ENCODE measurements at regions not wholly inside any gene's neighbourhood (a gene's known extent, or its start where the extent isn't known, plus 50 kb on each side); places are given as distances from the start of the nearest gene placed in this dataset.

DNA sequence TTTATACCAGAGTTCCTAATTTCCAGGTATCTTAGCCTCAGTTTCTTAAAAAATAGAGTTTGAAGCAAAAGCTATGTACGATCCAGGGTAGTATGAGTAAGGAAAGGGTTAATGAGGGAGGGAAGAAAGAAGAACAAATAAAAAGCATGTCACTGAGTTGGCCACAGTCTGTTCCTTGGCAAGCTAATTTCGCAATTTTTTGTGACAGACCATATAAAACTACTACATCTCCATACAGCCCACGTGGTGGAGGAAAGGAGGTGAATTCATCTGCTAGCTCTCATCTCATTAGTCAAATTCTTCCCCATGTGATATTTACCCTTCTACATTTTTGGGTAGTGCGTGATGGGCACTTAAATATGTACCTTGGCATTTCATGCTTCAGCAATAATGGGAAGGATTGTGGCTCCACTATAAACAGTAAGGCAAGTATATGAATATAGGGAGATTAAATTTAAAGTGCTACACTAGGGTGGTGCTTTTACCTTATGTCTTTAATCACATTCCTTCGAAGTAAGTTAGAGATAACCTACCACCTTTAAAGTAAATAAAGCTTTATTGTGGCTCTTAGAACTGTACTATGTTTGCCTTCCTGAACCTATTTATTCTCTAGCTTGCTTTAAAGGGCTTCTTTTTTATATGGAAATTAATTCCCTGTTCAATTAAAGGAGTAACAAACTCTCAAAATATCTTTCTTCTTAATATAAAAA, 102.1 kb upstream of the VAMP7 start:
- no peaks in the 10 kb centered on the region for H3F3A ChIP-seq (ENCODE audit: low read depth)
- H3K4me2 ChIP-seq (ENCODE audit: low read depth, low read length, poor library complexity, severe bottlenecking), result no peak overlapping the region
- H3K27me3 ChIP-seq (ENCODE audit: insufficient read depth, low read length, poor library complexity, severe bottlenecking), result no peaks in the 10 kb centered on the region
- no peaks in the 10 kb centered on the region for H3K9me2 ChIP-seq (replicated peaks; ENCODE audit: low read depth, low read length)
- no peaks in the 10 kb centered on the region for H3K4me1 ChIP-seq (ENCODE audit: insufficient read depth, low read length, poor library complexity, severe bottlenecking)
- H3K9ac ChIP-seq (ENCODE audit: low read depth, low read length, poor library complexity, severe bottlenecking), result no peak overlapping the region
- no peaks in the 10 kb centered on the region for H3K36me3 ChIP-seq (ENCODE audit: insufficient read depth, low read length)
- no peaks in the 10 kb centered on the region for H3K9me3 ChIP-seq (ENCODE audit: insufficient read depth, low read depth, low read length)
- no peak overlapping the region for H2AFZ ChIP-seq (ENCODE audit: low read length)
- H3K4me3 ChIP-seq (ENCODE audit: low read length, poor library complexity, severe bottlenecking), result no peak overlapping the region
- no peaks in the 10 kb centered on the region for H3K79me2 ChIP-seq (ENCODE audit: insufficient read depth, low read length)
- no peaks in the 10 kb centered on the region for H4K20me1 ChIP-seq (ENCODE audit: insufficient read depth, low read length, poor library complexity, severe bottlenecking)
- TF ChIP-seq EZH2phosphoT487 (IDR thresholded peaks at IDR 0.05; ENCODE audit: borderline replicate concordance), result no peak
- TF ChIP-seq, protein P1, sequence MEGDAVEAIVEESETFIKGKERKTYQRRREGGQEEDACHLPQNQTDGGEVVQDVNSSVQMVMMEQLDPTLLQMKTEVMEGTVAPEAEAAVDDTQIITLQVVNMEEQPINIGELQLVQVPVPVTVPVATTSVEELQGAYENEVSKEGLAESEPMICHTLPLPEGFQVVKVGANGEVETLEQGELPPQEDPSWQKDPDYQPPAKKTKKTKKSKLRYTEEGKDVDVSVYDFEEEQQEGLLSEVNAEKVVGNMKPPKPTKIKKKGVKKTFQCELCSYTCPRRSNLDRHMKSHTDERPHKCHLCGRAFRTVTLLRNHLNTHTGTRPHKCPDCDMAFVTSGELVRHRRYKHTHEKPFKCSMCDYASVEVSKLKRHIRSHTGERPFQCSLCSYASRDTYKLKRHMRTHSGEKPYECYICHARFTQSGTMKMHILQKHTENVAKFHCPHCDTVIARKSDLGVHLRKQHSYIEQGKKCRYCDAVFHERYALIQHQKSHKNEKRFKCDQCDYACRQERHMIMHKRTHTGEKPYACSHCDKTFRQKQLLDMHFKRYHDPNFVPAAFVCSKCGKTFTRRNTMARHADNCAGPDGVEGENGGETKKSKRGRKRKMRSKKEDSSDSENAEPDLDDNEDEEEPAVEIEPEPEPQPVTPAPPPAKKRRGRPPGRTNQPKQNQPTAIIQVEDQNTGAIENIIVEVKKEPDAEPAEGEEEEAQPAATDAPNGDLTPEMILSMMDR (conservative IDR thresholded peaks at IDR 0.05; ENCODE audit: low read length), result no peak

GRCh38 chrX:155774387-155774786, 106.8 kb upstream of the VAMP7 start:
- H2AFZ ChIP-seq (ENCODE audit: low read length), result no peak overlapping the region
- TF ChIP-seq, protein P1 (conservative IDR thresholded peaks at IDR 0.05; ENCODE audit: low read length), result no peak
- TF ChIP-seq EZH2phosphoT487 (IDR thresholded peaks at IDR 0.05; ENCODE audit: borderline replicate concordance), result no peak
- no peaks in the 10 kb centered on the region for H3K4me1 ChIP-seq (ENCODE audit: insufficient read depth, low read length, poor library complexity, severe bottlenecking)
- H3K9me2 ChIP-seq (replicated peaks; ENCODE audit: low read depth, low read length), result no peaks in the 10 kb centered on the region
- H3F3A ChIP-seq (ENCODE audit: low read depth), result no peaks in the 10 kb centered on the region
- H3K36me3 ChIP-seq (ENCODE audit: insufficient read depth, low read length), result no peaks in the 10 kb centered on the region
- H3K9ac ChIP-seq (ENCODE audit: low read depth, low read length, poor library complexity, severe bottlenecking), result no peak overlapping the region
- no peak overlapping the region for H3K4me3 ChIP-seq (ENCODE audit: low read length, poor library complexity, severe bottlenecking)
- H3K4me2 ChIP-seq (ENCODE audit: low read depth, low read length, poor library complexity, severe bottlenecking), result no peak overlapping the region
- H3K27me3 ChIP-seq (ENCODE audit: insufficient read depth, low read length, poor library complexity, severe bottlenecking), result no peaks in the 10 kb centered on the region
- no peaks in the 10 kb centered on the region for H3K79me2 ChIP-seq (ENCODE audit: insufficient read depth, low read length)
- no peaks in the 10 kb centered on the region for H3K9me3 ChIP-seq (ENCODE audit: insufficient read depth, low read depth, low read length)
- no peaks in the 10 kb centered on the region for H4K20me1 ChIP-seq (ENCODE audit: insufficient read depth, low read length, poor library complexity, severe bottlenecking)

- no peaks in the 10 kb centered on the region for H3K79me2 ChIP-seq (ENCODE audit: insufficient read depth, low read length)
- peaks cover 3% of the 10 kb centered on the region for H3K4me1 ChIP-seq (ENCODE audit: insufficient read depth, low read length, poor library complexity, severe bottlenecking)
- H3K4me3 ChIP-seq (ENCODE audit: low read length, poor library complexity, severe bottlenecking), result no peak overlapping the region
- TF ChIP-seq, protein P1 (conservative IDR thresholded peaks at IDR 0.05; ENCODE audit: low read length), result no peak
- no peak for TF ChIP-seq EZH2phosphoT487 (IDR thresholded peaks at IDR 0.05; ENCODE audit: borderline replicate concordance)
- H2AFZ ChIP-seq (ENCODE audit: low read length), result 0 out of 2 replicates have a peak overlapping the region, but pooled peaks have one; percentile 43
- H3K36me3 ChIP-seq (ENCODE audit: insufficient read depth, low read length), result no peaks in the 10 kb centered on the region
- H3K27me3 ChIP-seq (ENCODE audit: insufficient read depth, low read length, poor library complexity, severe bottlenecking), result no peaks in the 10 kb centered on the region
- no peaks in the 10 kb centered on the region for H3F3A ChIP-seq (ENCODE audit: low read depth)
- no peaks in the 10 kb centered on the region for H3K9me2 ChIP-seq (replicated peaks; ENCODE audit: low read depth, low read length)
- H4K20me1 ChIP-seq (ENCODE audit: insufficient read depth, low read length, poor library complexity, severe bottlenecking), result no peaks in the 10 kb centered on the region
- no peak overlapping the region for H3K9ac ChIP-seq (ENCODE audit: low read depth, low read length, poor library complexity, severe bottlenecking)
- peak overlapping the region; percentile 16 for H3K4me2 ChIP-seq (ENCODE audit: low read depth, low read length, poor library complexity, severe bottlenecking)
- no peaks in the 10 kb centered on the region for H3K9me3 ChIP-seq (ENCODE audit: insufficient read depth, low read depth, low read length)
Observed at GRCh38 chrX:155767876-155768769, 113.0 kb upstream of the VAMP7 start.

Measured in Loucy (cell line).